Fibroblast of lung (primary cell): ENCODE measurements at regions not wholly inside any gene's neighbourhood (a gene's known extent, or its start where the extent isn't known, plus 50 kb on each side); places are given as distances from the start of the nearest gene placed in this dataset.

ENCODE experiments used
- EZH2 ChIP-seq: IDR thresholded peaks from 2 replicates; pipeline ENCODE4 v1.5.1; 2012; ENCODE audit warnings: low read length, control low read depth, mild to moderate bottlenecking; ENCODE audit errors: missing control alignments
- TF ChIP-seq, protein P1 (sequence below), 2 donors: IDR thresholded peaks in 1 of 2; conservative IDR thresholded peaks in 1 of 2; 1 replicate in 1 of 2; 2 replicates in 1 of 2; pipeline ENCODE4 v1.5.1; 2011 to 2012; ENCODE audit warnings: low read length in 2 of 2, control low read depth in 1 of 2, inconsistent platforms in 1 of 2, low read depth in 1 of 2, mild to moderate bottlenecking in 1 of 2

DNA sequence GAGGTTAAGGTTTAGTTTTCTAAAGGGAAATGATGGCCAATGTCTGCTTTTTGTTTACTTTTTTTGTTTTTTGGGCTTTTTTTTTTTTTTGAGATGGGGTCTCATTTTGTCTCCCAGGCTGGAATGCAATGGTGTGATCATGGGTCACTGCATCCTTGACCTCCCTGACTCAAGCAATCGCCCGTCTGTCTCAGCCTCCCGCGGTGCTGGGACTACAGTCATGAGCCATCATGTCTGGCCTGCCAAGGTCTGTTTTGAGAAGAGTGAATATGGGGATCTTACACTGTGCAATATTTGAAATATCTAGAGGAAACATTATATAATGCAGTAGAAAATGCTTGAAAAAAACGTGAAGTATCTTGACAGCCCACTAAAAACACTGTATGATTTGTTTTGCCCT, 162.5 kb downstream of the GASK1B start:
- TF ChIP-seq, protein P1, sequence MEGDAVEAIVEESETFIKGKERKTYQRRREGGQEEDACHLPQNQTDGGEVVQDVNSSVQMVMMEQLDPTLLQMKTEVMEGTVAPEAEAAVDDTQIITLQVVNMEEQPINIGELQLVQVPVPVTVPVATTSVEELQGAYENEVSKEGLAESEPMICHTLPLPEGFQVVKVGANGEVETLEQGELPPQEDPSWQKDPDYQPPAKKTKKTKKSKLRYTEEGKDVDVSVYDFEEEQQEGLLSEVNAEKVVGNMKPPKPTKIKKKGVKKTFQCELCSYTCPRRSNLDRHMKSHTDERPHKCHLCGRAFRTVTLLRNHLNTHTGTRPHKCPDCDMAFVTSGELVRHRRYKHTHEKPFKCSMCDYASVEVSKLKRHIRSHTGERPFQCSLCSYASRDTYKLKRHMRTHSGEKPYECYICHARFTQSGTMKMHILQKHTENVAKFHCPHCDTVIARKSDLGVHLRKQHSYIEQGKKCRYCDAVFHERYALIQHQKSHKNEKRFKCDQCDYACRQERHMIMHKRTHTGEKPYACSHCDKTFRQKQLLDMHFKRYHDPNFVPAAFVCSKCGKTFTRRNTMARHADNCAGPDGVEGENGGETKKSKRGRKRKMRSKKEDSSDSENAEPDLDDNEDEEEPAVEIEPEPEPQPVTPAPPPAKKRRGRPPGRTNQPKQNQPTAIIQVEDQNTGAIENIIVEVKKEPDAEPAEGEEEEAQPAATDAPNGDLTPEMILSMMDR (conservative IDR thresholded peaks at IDR 0.05 in 1 of 2, IDR thresholded peaks at IDR 0.05 in 1 of 2; ENCODE audit: low read depth in 1 of 2, low read length in 2 of 2) = no peak
- TF ChIP-seq EZH2 = no peak
